ENCODE measurements at regions not wholly inside any gene's neighbourhood (a gene's known extent, or its start where the extent isn't known, plus 50 kb on each side); places are given as distances from the start of the nearest gene placed in this dataset.

DNA sequence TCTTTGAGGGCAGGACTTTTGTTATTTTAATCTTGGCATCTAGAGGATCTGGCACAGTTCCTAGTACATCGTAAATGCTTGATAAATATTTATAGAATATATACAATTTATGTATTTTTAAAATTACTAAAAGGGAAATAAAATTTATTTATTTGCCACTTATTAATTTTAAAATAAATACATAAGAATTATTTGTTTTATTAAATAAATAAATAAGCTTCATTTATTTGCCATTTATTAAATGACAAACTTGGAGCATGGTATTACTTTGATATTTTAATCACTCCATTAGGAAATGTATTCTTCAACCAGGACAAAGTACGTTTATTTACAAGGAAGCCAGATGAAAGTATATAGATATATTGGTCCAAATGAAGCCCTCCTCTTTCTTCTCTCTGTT is 118.7 kb upstream of the LRIG3 start:
- TF ChIP-seq, protein P1, sequence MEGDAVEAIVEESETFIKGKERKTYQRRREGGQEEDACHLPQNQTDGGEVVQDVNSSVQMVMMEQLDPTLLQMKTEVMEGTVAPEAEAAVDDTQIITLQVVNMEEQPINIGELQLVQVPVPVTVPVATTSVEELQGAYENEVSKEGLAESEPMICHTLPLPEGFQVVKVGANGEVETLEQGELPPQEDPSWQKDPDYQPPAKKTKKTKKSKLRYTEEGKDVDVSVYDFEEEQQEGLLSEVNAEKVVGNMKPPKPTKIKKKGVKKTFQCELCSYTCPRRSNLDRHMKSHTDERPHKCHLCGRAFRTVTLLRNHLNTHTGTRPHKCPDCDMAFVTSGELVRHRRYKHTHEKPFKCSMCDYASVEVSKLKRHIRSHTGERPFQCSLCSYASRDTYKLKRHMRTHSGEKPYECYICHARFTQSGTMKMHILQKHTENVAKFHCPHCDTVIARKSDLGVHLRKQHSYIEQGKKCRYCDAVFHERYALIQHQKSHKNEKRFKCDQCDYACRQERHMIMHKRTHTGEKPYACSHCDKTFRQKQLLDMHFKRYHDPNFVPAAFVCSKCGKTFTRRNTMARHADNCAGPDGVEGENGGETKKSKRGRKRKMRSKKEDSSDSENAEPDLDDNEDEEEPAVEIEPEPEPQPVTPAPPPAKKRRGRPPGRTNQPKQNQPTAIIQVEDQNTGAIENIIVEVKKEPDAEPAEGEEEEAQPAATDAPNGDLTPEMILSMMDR (conservative IDR thresholded peaks at IDR 0.05; ENCODE audit: low read length) = no peak
- TF ChIP-seq EZH2phosphoT487 (IDR thresholded peaks at IDR 0.05; ENCODE audit: borderline replicate concordance) = no peak
